ENCODE measurements at regions not wholly inside any gene's neighbourhood (a gene's known extent, or its start where the extent isn't known, plus 50 kb on each side); places are given as distances from the start of the nearest gene placed in this dataset.

- DNase-seq (ENCODE audit: low spot score) = no peak
Measured at GRCh38 chr1:220410611-220411010, 117.3 kb upstream of the MARK1 start.

GRCh38 chr1:220409771-220410595 is 118.0 kb upstream of the MARK1 start:
- no peak for DNase-seq (ENCODE audit: low spot score)

- DNase-seq (ENCODE audit: low spot score) = no peak
Measured at GRCh38 chr1:220407191-220407590, 120.7 kb upstream of the MARK1 start.

GRCh38 chr1:220398238-220398637 is 126.0 kb upstream of the RAB3GAP2 start:
- DNase-seq (ENCODE audit: low spot score) = no peak

- no peak for DNase-seq (ENCODE audit: low spot score)
Measured at GRCh38 chr1:220391491-220391890, 119.2 kb upstream of the RAB3GAP2 start.

- no peak for DNase-seq (ENCODE audit: low spot score)
Measured at GRCh38 chr1:220389634-220390033, 117.4 kb upstream of the RAB3GAP2 start.

- DNase-seq (ENCODE audit: low spot score) = no peak
Measured at GRCh38 chr1:220386494-220387195, 114.4 kb upstream of the RAB3GAP2 start.

GRCh38 chr1:220385158-220385557 is 112.9 kb upstream of the RAB3GAP2 start:
- no peak for DNase-seq (ENCODE audit: low spot score)

- no peak for DNase-seq (ENCODE audit: low spot score)
Measured at GRCh38 chr1:220382994-220383393, 110.7 kb upstream of the RAB3GAP2 start.

GRCh38 chr1:220380885-220381284 is 108.6 kb upstream of the RAB3GAP2 start:
- DNase-seq (ENCODE audit: low spot score) = no peak

- no peak for DNase-seq (ENCODE audit: low spot score)
Measured at GRCh38 chr1:220378571-220379302, 106.5 kb upstream of the RAB3GAP2 start.

- DNase-seq (ENCODE audit: low spot score) = no peak
Measured at GRCh38 chr1:220375715-220376114, 103.5 kb upstream of the RAB3GAP2 start.

GRCh38 chr1:220374449-220374848 is 102.2 kb upstream of the RAB3GAP2 start:
- no peak for DNase-seq (ENCODE audit: low spot score)

GRCh38 chr1:220372451-220372850 is 100.2 kb upstream of the RAB3GAP2 start:
- no peak for DNase-seq (ENCODE audit: low spot score)

GRCh38 chr1:220371324-220371723 is 99.1 kb upstream of the RAB3GAP2 start:
- no peak for DNase-seq (ENCODE audit: low spot score)

GRCh38 chr1:220370041-220370700 is 97.9 kb upstream of the RAB3GAP2 start:
- DNase-seq (ENCODE audit: low spot score) = peak; percentile 85

GRCh38 chr1:220369511-220369910 is 97.3 kb upstream of the RAB3GAP2 start:
- no peak for DNase-seq (ENCODE audit: low spot score)

- peak; percentile 52 for DNase-seq (ENCODE audit: low spot score)
Measured at GRCh38 chr1:220368352-220369265, 96.4 kb upstream of the RAB3GAP2 start.

- DNase-seq (ENCODE audit: low spot score) = peak; percentile 42
Measured at GRCh38 chr1:220367833-220368232, 95.6 kb upstream of the RAB3GAP2 start.

GRCh38 chr1:220366269-220366668 is 94.0 kb upstream of the RAB3GAP2 start:
- DNase-seq (ENCODE audit: low spot score) = no peak

GRCh38 chr1:220363196-220363837 is 91.1 kb upstream of the RAB3GAP2 start:
- DNase-seq (ENCODE audit: low spot score) = no peak

Data from kidney tubule cell (primary cell).